OCI-LY1 (cell line): ENCODE measurements at regions not wholly inside any gene's neighbourhood (a gene's known extent, or its start where the extent isn't known, plus 50 kb on each side); places are given as distances from the start of the nearest gene placed in this dataset.

Experiments used
- H2AFZ ChIP-seq: fragments of 200-600 bp; sonication (generic), shearing (Covaris generic); 2 replicates; pipeline ENCODE4 v1.6.0; 2014; ENCODE audit warnings: antibody characterized with exemption, mild to moderate bottlenecking, low read length
- H3F3A ChIP-seq: fragments of 200-600 bp; sonication (generic), shearing (Covaris generic); 2 replicates; pipeline ENCODE4 v1.6.0; 2014; ENCODE audit warnings: mild to moderate bottlenecking, antibody characterized with exemption, low read length, moderate library complexity; ENCODE audit not compliant: insufficient read depth
- H3K27ac ChIP-seq: fragments of 200-600 bp; sonication (generic); 2 replicates; pipeline ENCODE4 v1.5.1; 2014; ENCODE audit warnings: low read length, mixed run types, mild to moderate bottlenecking, low read depth; ENCODE audit not compliant: poor library complexity, severe bottlenecking
- H3K27me3 ChIP-seq: fragments of 200-600 bp; sonication (generic); 2 replicates; pipeline ENCODE4 v1.6.0; 2014; ENCODE audit warnings: antibody characterized with exemption, mild to moderate bottlenecking, low read length, moderate library complexity; ENCODE audit not compliant: insufficient read depth
- H3K36me3 ChIP-seq: fragments of 200-600 bp; sonication (generic); 2 replicates; pipeline ENCODE4 v1.6.1; 2014; ENCODE audit warnings: mild to moderate bottlenecking, antibody characterized with exemption, low read length, moderate library complexity, mixed read lengths; ENCODE audit not compliant: insufficient read depth
- H3K4me1 ChIP-seq: fragments of 200-600 bp; sonication (generic); 2 replicates; pipeline ENCODE4 v1.5.1; 2014; ENCODE audit warnings: mild to moderate bottlenecking, low read length, moderate library complexity; ENCODE audit not compliant: insufficient read depth, severe bottlenecking
- H3K4me2 ChIP-seq: fragments of 200-600 bp; sonication (generic), shearing (Covaris generic); 2 replicates; pipeline ENCODE4 v1.6.1; 2014; ENCODE audit warnings: low read length
- H3K4me3 ChIP-seq: fragments of 200-600 bp; sonication (generic); 2 replicates; pipeline ENCODE4 v1.5.1; 2014; ENCODE audit warnings: low read length, low read depth, mild to moderate bottlenecking, mixed read lengths; ENCODE audit not compliant: poor library complexity, severe bottlenecking
- H3K79me2 ChIP-seq: fragments of 200-600 bp; shearing (Covaris generic); 2 replicates; pipeline ENCODE4 v1.6.1; 2016; ENCODE audit warnings: mixed run types, low read length, mixed read lengths; ENCODE audit not compliant: insufficient read depth
- H3K9ac ChIP-seq: fragments of 200-600 bp; sonication (generic), shearing (Covaris generic); 2 replicates; pipeline ENCODE4 v1.6.1; 2014; ENCODE audit warnings: mild to moderate bottlenecking, low read length, mixed read lengths
- H3K9me2 ChIP-seq: fragments of 200-600 bp; sonication (generic), shearing (Covaris generic); 2 replicates; pipeline ENCODE4 v1.6.1; 2014; ENCODE audit warnings: low read depth, mild to moderate bottlenecking, low read length, mixed read lengths
- H3K9me3 ChIP-seq: fragments of 200-600 bp; shearing (Covaris generic); 2 replicates; pipeline ENCODE4 v1.6.1; 2014; ENCODE audit warnings: low read length, mixed read lengths
- H4K20me1 ChIP-seq: fragments of 200-600 bp; sonication (generic), shearing (Covaris generic); 2 replicates; pipeline ENCODE4 v1.6.0; 2016; ENCODE audit warnings: mild to moderate bottlenecking, low read length; ENCODE audit not compliant: insufficient read depth
- EZH2 ChIP-seq: fragments of 200-600 bp; sonication (generic), shearing (Covaris generic); IDR thresholded peaks from 2 replicates; pipeline ENCODE4 v1.8.0; 2017; ENCODE audit warnings: borderline replicate concordance, mixed run types, mild to moderate bottlenecking, antibody characterized with exemption, low read length, moderate library complexity, mixed read lengths
- TF ChIP-seq, protein P1 (sequence below): fragments of 200-600 bp; sonication (generic), shearing (Covaris generic); IDR thresholded peaks from 2 replicates; pipeline ENCODE4 v1.5.1; 2017; ENCODE audit warnings: mild to moderate bottlenecking, antibody characterized with exemption, low read length, moderate library complexity, mixed read lengths

DNA sequence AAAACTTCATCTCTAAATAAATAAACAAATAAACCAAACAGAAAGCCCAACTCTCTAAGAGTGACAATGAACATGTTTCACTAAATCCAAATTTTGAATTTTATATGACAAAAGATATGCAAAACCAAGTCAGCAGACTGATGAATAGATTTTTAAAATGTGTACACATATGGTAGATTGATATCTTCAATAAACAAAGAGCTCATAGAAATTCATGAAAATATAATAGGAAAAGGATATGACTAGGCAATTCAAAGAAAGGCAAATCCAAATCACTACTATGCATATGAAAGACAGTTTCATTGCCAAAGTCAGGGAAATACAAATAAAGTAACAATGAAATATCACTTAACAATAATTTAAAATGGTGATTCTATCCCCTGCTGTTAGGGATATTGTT is 63.7 kb upstream of the NBEA start:
- no peaks in the 10 kb centered on the region for H4K20me1 ChIP-seq
- H3K36me3 ChIP-seq = no peaks in the 10 kb centered on the region
- H3K9me3 ChIP-seq = no peaks in the 10 kb centered on the region
- no peaks in the 10 kb centered on the region for H3K79me2 ChIP-seq
- no peaks in the 10 kb centered on the region for H3K4me1 ChIP-seq
- no peak overlapping the region for H3K4me2 ChIP-seq
- no peak overlapping the region for H2AFZ ChIP-seq
- H3K9me2 ChIP-seq = no peaks in the 10 kb centered on the region
- TF ChIP-seq, protein P1, sequence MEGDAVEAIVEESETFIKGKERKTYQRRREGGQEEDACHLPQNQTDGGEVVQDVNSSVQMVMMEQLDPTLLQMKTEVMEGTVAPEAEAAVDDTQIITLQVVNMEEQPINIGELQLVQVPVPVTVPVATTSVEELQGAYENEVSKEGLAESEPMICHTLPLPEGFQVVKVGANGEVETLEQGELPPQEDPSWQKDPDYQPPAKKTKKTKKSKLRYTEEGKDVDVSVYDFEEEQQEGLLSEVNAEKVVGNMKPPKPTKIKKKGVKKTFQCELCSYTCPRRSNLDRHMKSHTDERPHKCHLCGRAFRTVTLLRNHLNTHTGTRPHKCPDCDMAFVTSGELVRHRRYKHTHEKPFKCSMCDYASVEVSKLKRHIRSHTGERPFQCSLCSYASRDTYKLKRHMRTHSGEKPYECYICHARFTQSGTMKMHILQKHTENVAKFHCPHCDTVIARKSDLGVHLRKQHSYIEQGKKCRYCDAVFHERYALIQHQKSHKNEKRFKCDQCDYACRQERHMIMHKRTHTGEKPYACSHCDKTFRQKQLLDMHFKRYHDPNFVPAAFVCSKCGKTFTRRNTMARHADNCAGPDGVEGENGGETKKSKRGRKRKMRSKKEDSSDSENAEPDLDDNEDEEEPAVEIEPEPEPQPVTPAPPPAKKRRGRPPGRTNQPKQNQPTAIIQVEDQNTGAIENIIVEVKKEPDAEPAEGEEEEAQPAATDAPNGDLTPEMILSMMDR = no peak
- TF ChIP-seq EZH2 = no peak
- H3K27me3 ChIP-seq = no peaks in the 10 kb centered on the region
- H3K9ac ChIP-seq = no peak overlapping the region
- H3K27ac ChIP-seq = no peak overlapping the region
- no peak overlapping the region for H3K4me3 ChIP-seq
- no peaks in the 10 kb centered on the region for H3F3A ChIP-seq

DNA sequence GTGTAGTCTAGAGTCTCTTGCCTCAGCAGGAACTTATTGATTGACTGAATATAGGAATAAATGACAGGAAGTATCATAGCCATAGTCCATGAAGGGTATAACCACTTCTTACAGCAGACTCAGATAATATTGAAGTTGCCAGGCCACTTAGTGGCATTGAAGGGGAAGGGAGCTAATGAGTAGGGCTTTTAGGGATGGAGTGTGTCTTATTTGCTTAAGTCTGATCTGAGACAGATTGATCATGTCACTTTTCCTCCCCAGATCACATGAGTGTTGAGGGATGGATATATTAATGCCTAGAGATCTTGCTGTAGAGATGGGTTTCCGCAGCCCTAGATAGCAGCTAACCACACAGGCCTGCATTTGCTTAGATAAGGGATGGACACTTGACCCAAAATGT is 62.2 kb upstream of the NBEA start:
- no peaks in the 10 kb centered on the region for H3K27me3 ChIP-seq
- H3K36me3 ChIP-seq = no peaks in the 10 kb centered on the region
- H3K9ac ChIP-seq = no peak overlapping the region
- no peak overlapping the region for H3K4me3 ChIP-seq
- H3K27ac ChIP-seq = no peak overlapping the region
- no peaks in the 10 kb centered on the region for H3K4me1 ChIP-seq
- TF ChIP-seq, protein P1 = no peak
- TF ChIP-seq EZH2 = no peak
- H4K20me1 ChIP-seq = no peaks in the 10 kb centered on the region
- no peaks in the 10 kb centered on the region for H3K9me3 ChIP-seq
- H3K9me2 ChIP-seq = no peaks in the 10 kb centered on the region
- H2AFZ ChIP-seq = no peak overlapping the region
- no peak overlapping the region for H3K4me2 ChIP-seq
- H3K79me2 ChIP-seq = no peaks in the 10 kb centered on the region
- no peaks in the 10 kb centered on the region for H3F3A ChIP-seq

DNA sequence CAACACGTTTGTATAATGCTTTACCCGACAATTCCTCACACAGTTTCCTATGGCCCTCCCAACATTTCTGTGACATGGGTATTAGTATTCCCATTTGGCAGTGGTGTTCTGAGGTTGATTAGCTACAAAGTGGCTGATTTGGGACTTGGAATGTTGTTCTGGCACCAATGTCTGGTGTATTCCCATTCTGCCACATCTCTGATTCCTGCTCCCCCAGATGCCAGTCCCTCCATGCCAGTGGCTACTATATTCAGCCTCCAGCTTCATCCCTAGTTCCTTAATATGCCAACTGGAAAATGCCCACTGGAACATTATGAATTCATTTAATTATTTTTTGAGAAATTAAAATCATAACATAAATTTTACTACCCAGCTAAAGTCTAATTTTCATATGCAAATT is 60.6 kb upstream of the NBEA start:
- no peaks in the 10 kb centered on the region for H3K9me3 ChIP-seq
- H2AFZ ChIP-seq = no peak overlapping the region
- no peaks in the 10 kb centered on the region for H3F3A ChIP-seq
- no peaks in the 10 kb centered on the region for H3K79me2 ChIP-seq
- H3K36me3 ChIP-seq = no peaks in the 10 kb centered on the region
- H3K4me3 ChIP-seq = no peak overlapping the region
- no peak overlapping the region for H3K9ac ChIP-seq
- no peaks in the 10 kb centered on the region for H3K9me2 ChIP-seq
- H3K4me2 ChIP-seq = no peak overlapping the region
- H4K20me1 ChIP-seq = no peaks in the 10 kb centered on the region
- H3K27ac ChIP-seq = no peak overlapping the region
- H3K27me3 ChIP-seq = no peaks in the 10 kb centered on the region
- no peaks in the 10 kb centered on the region for H3K4me1 ChIP-seq
- TF ChIP-seq, protein P1 = no peak
- no peak for TF ChIP-seq EZH2
